NCI-H748 treated with DMSO at 0.1 percent for 48 hours (cell line): ENCODE measurements at regions not wholly inside any gene's neighbourhood (a gene's known extent, or its start where the extent isn't known, plus 50 kb on each side); places are given as distances from the start of the nearest gene placed in this dataset.
"Not testable (repeated sequence)": the region's sequence is repeated elsewhere in the genome, so short reads cannot be mapped to it uniquely, and the experiment has no call there.

Experiments
- DNase-seq: peaks from one replicate; lab custom pipeline; 2025; lab: John Stamatoyannopoulos, UW

DNA sequence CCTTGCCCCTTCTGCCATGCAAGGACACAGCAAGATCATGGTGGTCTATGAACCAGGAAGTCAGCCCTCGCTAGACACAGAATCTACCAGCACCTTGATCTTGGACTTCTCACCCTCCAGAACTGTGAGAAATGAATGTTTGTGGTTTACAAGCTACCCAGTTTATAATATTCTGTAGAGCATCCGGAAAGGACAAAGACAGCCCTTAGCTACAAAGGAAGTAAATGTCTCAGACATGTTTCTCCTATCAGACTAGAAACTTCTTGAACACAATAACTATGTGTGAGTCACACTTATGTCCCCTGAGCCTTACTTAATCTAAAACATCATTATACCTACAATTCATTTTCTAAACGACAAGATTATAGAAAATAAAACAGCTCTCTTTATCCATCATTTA is 176.7 kb downstream of the KLHL28 start:
- DNase-seq, result no peak

DNA sequence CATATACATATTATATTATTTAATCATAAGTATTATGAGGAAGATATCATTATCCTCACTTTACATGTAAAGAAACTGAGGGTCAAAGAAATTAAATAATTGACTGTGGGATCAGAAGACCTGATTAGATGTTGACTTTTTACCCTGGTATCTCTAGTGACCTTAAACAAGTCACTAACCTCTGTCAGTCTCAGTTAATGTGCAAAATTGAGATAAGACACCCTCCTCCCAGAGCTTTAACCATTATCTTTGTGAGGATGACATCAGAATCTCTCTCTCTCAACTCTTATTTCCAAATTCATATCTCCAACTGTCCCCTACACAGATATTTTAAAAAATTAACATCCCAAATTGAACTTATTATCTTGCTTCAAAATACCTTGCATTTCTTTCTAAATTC is 177.8 kb downstream of the KLHL28 start:
- no peak for DNase-seq

DNA sequence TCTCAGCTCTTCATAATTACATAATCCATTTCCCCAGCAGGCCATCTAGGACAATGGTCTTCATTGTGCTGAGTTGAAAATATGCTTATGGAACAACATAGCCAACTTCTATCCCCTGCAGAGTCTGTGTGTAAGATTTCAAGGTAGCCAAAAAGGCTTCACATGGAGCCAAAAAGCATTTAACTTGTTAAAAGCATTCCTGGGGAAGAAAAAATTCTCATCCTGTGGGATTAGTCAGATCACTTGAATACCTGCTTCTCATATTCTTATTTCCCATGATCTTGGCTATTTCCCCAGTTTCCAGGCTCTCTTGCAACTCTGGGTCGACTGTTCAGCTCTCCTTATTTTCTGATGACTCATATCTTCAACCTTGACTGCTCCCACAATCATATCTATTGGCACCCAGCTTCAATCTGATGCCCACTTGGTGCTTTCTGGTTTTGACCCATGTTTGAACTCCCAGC is 178.9 kb downstream of the KLHL28 start:
- no peak for DNase-seq

DNA sequence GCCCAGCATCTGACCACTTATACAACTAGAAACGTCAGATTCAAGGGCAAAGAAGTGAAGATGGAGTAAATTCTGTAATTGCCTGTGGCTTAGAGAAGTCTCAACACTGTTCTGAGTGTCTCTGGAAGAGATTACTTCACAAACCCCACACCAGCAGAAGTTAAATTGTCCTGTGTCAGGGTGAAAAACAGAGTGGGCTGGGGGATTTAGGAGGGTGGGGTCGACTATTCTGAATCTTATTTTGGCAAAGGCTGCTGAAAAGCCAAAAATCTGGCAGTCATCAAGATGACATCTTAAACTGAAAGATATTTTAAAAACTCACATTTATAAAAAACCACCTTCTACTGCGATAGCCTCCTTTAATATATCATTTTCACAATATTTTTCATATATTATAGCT is 180.8 kb downstream of the KLHL28 start:
- DNase-seq, result no peak

DNA sequence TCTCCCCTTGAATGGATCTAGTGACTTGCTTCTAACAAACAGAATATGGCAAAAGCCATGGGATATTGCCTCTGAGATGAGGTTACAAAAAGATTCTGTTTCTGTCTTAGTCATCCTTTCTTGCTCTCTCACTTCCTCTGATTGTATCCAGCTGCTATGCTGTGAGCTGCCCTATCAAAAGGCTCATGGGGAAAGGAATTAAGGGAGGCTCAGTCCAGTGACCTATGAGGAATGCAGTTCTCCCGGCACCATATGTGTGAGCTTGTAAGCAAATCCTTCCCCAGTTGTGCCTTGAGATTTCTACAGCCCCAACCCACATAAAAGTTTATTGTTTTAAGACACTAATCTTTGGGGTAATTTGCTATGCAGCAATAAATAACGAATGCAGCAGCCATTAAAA is 183.1 kb downstream of the KLHL28 start:
- no peak for DNase-seq

DNA sequence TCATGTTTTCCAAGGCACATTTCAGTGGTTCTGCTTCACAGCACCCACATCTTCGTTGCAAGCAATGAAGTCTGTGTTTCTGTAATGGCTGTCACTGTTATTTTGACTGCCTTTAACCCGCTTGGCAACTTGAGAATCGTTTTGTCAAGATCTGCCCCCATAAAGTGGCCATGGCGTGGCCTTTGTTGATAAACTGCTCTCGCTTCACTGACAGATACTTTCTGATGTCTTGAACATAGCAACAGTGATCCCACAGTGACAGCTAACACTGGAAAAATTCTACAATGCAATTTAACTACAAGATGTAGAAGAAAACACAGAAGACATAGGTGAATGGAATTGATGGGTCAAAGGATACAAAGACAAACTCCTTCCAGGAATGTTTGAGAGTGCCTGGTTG is 184.2 kb downstream of the KLHL28 start:
- DNase-seq, result no peak

DNA sequence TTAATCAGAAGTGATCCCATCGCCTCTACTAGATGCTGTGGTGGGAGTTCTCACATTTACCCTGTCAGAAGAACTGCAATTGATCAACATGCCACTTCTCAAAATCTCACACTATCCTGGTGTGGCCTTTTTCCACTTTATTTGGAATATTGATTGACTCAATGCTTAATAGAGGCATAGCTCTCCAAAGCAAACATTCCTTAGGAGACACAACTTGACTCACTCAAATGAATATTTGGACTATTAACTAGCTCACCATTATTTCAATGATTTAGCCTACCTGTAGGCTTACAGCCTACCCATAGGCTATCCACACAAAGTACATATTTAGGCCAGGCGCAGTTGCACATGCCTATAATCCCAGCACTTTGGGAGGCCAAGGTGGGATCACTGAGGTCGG is 186.5 kb downstream of the KLHL28 start:
- DNase-seq, result no peak

DNA sequence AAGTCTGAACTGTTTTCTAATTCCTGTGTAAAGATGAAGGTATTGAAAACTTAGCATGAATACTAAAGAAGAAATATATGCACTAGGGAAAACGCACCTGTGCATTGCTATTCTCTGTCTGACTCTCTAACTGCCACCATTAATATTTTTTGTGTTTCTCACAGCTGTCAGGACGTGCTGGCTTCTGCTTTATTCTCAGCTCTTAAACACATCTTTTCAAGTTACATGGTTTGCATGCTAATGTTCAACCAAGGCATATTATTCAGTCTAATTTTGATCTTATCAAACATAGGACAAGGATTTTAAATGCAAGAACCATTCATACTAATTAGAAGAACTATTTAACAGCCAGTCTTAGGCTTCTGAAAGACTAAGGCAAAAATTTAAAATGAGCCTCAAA is 187.4 kb downstream of the KLHL28 start:
- no peak for DNase-seq

DNA sequence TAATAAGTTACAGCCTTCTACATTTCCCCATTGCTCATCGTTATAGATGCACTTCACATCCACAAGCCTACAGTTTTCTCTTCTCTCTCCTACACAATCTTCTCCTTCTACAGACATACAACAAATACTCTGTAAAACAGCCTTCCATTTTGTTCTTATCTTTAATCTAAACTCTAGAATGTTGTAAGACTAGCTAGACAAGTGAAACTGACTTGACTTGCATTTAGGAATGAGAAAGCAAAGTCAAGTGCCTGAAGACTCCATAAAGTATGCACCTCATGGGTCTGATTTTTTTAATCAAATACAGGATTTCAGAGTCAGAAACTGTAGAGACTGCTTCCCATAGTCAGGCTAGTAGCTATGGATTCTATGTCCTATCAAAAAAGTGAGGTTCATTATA is 190.3 kb downstream of the KLHL28 start:
- DNase-seq, result no peak

DNA sequence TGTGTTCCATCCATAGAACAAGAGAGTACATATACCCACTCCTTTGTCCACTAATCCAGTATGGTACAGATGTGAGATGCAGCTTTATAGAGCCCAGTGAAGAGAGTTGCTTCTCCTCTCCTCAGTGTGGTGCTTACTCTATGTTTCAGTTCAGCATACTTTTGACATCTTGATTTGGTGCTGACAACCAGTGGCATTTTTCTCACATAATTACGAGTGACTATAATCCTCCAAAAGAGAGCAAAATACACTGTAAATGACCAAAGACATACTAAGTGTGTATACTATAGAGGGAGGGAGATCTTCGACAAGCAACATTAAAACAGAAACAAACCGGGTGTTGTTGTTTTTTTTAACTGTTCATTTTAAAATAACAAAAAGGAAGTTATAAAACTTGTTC is 191.5 kb downstream of the KLHL28 start:
- no peak for DNase-seq

DNA sequence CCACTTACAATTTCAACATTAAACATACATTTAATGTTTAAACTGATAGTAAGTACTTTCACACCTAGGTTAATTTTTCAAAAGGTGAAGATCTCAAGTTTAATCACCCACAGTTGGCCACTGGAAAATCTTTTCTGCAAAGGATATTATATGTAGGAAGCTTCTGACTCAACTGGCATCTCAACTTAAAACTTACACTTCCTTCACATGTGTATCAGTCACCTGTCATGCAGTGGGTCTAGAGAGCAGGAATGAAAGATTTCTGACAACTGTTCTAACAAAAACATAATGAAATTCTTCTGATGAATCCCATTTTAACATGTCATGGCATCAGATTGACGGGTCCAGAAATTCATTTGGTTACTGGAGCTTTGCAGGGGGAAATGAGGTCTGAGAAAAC is 192.8 kb downstream of the KLHL28 start:
- no peak for DNase-seq

DNA sequence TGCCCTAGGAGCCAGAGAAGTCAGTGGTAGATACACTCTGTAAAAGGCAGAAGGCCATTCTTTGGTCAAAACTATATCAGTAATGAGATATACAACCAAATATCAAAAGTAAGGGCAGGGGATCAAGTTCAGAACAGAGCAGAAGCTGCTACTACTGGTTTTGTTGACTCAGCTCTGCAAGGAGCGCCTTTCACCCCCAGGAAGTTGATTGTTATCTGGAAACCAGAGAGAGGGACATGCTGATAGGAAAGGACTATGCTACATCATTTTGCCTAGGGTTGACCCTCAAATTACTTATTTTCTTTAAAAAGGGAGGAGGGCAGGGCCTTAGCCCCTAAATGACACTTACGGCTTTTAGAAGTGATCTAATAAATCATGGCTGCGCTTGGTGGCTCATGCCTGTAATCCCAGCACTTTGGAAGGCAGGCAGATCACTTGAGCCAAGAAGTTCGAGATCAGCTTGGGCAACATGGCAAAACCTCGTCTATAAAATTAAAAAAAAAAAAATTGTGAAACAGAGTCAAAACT is 194.0 kb downstream of the KLHL28 start:
- no peak for DNase-seq

DNA sequence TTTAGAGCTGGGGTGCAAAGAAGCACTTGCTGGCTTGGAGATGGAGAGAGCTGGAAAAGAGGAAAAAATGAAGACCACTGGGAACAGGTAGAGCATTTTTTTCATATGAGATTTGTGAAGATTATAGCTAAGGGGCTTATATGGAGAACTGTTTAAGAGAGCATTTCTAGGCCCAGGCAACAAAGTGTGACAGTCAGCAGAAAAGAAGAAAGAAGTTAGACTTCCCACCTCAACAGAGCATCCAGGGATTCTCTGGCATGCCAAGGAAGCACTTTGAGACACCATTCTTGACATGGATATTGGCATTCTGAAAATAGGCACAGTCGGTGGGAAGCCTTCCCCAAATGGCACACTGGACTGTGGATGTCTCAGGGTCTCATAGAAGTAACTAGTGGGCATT is 195.5 kb downstream of the KLHL28 start:
- DNase-seq, result no peak

DNA sequence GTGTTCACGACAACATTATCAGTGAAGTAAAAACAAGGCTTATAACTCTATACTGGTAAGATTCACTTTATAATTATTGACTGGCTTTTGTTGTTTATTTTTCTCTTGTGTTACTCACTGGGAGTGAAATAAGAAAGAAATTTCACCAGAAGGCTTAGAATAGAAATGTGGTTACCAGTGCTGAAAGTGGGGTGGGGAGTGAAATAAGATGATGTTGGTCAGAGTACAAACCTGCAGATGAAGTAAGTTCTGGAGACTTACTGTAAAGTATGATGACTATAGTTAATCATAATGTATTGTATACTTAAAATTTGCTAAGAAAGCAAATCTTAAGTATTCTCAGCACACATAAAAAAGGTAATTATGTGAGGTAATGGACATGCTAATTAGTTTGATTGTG is 198.4 kb downstream of the KLHL28 start:
- no peak for DNase-seq

DNA sequence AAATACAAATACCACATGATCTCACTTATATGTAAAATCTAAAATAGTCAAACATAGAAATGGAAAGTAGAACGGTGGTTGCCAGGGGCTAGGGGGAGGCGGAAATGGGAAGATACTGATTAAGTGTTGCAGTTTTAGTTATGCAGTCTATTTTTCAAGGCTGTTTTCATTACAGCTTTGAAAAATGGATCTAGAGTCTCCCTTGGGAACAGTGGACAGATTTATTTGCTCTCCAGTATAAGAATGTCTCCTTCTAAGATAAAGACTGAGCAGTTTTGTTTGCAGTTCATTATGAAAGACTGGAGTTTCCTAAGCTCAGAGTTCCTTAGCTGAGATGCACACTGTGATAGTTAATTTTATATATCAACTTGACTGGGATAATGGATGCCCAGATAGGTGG is 202.5 kb downstream of the KLHL28 start:
- DNase-seq, result no peak

DNA sequence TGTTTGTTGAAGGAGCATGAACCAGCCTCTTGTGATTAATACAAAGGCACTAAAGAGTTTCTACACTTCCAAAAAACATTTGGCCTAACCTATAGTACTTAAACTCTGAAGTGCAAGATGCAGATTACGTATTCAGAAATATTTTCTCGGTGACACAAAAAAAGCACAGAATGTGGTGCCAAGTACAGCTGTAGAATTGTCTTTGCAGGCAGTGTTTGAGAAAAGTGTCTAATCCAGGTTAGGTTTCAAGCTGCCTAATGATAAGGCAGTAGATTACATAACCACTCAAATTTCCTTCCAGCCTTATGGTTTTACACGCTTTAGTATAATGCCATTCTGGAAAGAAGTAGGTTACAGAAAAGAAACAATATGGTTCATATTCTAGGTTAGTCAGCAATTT is 205.2 kb downstream of the KLHL28 start:
- no peak for DNase-seq

DNA sequence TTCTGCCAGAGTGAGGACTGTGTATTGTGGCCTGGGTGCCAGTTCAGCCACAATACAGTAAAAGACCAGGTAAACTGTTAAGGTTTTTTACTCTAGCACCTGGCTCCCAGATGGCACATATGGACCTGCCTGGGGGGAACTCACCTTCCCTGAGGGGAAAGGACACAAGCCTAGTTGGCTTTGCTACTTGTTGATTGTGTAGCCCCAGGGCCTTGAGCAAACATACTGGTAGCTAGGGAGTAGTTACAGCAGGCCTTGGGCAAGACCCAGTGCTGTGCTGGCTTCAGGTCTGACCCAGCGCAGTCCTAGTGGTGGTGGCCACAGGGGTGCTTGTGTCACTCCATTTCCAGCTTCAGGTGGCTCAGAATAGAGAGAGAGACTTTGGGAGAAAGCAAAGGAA is 216.4 kb downstream of the KLHL28 start:
- no peak for DNase-seq

DNA sequence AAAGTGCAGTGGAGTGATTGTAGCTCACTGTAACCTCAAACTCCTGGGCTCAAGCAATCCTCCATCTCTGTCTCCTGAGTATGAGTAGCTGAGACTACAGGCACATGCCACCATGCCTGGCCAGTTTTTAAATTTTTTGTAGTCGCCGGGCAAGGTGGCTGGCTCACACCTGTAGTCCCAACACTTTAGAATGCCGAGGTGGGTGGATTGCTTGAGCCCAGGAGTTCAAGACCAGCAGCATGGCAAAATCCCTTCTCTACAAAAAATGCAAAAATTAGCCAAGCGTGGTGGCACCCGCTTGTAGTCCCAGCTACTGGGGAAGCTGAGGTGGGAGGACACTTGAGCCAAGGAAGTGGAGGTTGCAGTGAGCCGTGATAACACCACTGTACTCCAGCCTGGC is 219.5 kb downstream of the KLHL28 start:
- no peak for DNase-seq

DNA sequence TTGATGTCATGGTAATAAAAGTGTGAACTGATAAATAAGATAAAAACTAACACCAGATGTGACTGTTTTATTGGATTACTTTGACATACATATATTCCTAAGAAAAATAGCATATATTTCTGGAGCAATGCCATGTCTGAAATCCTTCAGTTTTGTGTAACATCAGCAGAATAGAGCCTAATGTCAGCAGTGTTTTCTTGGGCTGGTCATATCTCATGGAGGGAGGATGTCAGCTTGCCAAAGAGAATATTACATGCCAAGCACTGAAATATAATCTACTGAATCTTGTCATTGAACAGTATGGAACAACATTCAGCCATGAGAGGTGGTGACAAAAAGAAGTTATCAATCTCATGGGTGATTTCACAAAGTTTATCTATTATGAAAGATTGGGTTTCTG is 220.3 kb downstream of the KLHL28 start:
- DNase-seq, result no peak

DNA sequence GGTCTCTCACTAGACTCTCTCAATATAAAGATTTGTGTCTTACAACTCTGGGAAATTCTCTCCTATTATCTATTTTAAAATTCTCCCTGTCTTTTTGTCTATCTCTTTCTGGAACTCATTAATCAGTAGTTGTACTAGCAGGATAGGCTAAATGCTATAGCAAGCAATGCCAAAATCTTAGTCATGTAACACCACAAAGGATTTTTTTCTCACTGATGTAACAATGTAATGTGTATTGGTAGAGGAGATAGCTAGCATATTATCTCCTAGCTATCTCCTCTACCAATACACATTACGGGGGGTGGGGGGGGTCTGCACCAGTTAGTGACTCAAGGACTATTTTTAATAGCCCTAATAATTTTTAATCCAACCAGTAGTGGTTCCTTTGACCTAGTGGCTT is 225.4 kb downstream of the KLHL28 start:
- DNase-seq, result no peak

DNA sequence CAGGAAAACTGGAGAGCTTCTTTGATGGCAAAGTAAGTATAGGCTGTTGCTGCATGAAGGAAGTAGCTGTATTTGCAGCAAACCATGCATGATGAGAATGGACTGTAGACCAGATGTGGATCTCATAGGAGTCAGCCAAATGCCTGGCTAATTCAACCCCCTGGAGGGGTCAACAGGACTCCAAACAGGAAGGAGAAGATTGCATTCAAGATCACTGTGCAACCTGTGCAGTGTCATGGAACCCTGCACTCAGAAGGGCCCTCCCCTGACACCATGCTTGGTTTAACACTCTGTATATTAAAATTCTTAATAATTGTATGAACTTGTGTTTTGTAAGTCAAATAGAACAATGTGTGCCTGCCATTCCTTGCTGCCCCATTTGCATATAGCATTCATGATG is 225.1 kb upstream of the FSCB start:
- DNase-seq, result no peak

DNA sequence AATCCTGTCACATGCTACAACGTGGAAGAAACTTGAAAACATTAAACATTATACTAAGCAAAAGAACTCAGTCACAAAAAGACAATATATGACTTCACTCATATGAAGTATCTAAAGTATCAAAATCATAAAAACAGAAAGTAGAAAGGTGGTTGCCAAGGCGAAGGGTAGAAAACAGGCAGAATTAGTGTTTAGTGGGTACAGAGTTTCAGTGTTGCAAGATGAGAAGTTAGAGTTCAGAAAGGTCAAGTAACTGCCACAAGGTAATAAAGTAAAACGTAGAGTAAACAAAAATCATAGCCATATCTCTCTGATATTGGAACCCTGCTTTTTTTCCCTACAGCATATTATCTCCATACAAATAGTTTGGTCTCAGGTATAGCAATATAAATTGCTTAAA is 223.8 kb upstream of the FSCB start:
- DNase-seq, result no peak

DNA sequence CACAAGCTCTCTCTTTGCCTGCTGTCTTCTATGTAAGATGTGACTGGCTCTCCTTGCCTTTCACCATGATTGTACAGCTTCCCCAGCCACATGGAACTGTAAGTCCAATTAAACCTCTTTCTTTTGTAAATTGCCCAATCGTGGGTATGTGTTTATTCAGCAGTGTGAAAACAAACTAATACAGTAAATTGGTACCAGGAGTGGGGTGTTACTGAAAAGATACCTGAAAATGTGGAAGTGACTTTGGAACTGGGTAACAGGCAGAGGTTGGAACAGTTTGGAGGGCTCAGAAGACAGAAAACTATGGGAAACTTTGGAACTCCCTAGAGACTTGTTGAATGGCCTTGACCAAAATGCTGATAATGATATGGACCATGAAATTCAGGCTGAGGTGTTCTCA is 214.3 kb upstream of the FSCB start:
- DNase-seq, result not testable (repeated sequence)

DNA sequence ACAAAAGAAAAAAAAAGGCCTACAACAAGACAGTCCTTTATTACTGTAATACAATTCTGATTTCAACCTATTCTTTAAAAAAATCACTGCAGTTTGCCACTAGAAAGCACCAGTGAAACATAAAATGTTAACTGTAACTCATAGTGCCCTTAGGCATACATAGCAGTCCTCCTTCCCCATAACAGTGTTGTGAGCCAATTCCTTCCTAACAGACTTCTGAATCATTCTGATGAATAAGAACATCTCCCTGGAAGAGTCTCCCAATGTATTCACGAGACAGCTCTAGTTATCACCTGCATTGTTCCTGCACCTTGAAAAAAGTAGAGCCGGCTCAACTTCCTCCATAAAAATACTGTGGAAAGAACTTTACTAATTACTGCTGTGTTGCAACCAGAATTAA is 213.6 kb upstream of the FSCB start:
- DNase-seq, result no peak
